Ectodermal cell (in vitro differentiated cells): ENCODE measurements at regions not wholly inside any gene's neighbourhood (a gene's known extent, or its start where the extent isn't known, plus 50 kb on each side); places are given as distances from the start of the nearest gene placed in this dataset.
A peak's percentile ranks its signal among the peaks of the same experiment; 100 is the strongest.

Source experiments
- H3K27ac ChIP-seq: 2 replicates; pipeline ENCODE4 v1.7.0; 2013; ENCODE audit warnings: mild to moderate bottlenecking, low read depth, low read length; ENCODE audit not compliant: insufficient read depth, poor library complexity, severe bottlenecking
- H3K27me3 ChIP-seq: 2 replicates; pipeline ENCODE4 v1.7.0; 2013; ENCODE audit warnings: mild to moderate bottlenecking, low read length; ENCODE audit not compliant: insufficient read depth, control insufficient read depth, poor library complexity, severe bottlenecking
- H3K36me3 ChIP-seq: one replicate; pipeline ENCODE4 v1.7.0; 2013; ENCODE audit warnings: low read length; ENCODE audit not compliant: control insufficient read depth, insufficient read depth
- H3K4me1 ChIP-seq: one replicate; pipeline ENCODE4 v1.7.0; 2013; ENCODE audit warnings: low read length; ENCODE audit not compliant: control insufficient read depth, insufficient read depth
- H3K4me3 ChIP-seq: 2 replicates; pipeline ENCODE4 v1.7.0; 2013; ENCODE audit warnings: low read depth, low read length, control low read depth; ENCODE audit not compliant: insufficient read depth
- H3K9me3 ChIP-seq: 2 replicates; pipeline ENCODE4 v1.7.0; 2013; ENCODE audit warnings: mild to moderate bottlenecking, low read length, moderate library complexity; ENCODE audit not compliant: control insufficient read depth
- WGBS, 2 experiments: methylation state at CpG; one replicate each; pipeline ENCODE4 v1.1.7; 2013; ENCODE audit warnings: missing lambda C conversion rate in 2 of 2; 5-methylcytosine and 5-hydroxymethylcytosine counted together

- WGBS, 2 experiments = 90% methylated on average over 42 of the region's 42 CpGs
- no peak overlapping the region for H3K27ac ChIP-seq
- no peaks in the 10 kb centered on the region for H3K9me3 ChIP-seq
- H3K4me1 ChIP-seq = peaks cover 23% of the 10 kb centered on the region
- H3K36me3 ChIP-seq = no peaks in the 10 kb centered on the region
- H3K4me3 ChIP-seq = no peak overlapping the region
- H3K27me3 ChIP-seq = no peaks in the 10 kb centered on the region
These were observed 366.8 kb downstream of the SHANK2 start for GRCh38 chr11:70885281-70886231.

- no peaks in the 10 kb centered on the region for H3K27me3 ChIP-seq
- WGBS, 2 experiments = 92 to 93% methylated on average over 4 of the region's 4 CpGs
- H3K27ac ChIP-seq = no peak overlapping the region
These were observed 366.1 kb downstream of the SHANK2 start for GRCh38 chr11:70886256-70886655.

DNA sequence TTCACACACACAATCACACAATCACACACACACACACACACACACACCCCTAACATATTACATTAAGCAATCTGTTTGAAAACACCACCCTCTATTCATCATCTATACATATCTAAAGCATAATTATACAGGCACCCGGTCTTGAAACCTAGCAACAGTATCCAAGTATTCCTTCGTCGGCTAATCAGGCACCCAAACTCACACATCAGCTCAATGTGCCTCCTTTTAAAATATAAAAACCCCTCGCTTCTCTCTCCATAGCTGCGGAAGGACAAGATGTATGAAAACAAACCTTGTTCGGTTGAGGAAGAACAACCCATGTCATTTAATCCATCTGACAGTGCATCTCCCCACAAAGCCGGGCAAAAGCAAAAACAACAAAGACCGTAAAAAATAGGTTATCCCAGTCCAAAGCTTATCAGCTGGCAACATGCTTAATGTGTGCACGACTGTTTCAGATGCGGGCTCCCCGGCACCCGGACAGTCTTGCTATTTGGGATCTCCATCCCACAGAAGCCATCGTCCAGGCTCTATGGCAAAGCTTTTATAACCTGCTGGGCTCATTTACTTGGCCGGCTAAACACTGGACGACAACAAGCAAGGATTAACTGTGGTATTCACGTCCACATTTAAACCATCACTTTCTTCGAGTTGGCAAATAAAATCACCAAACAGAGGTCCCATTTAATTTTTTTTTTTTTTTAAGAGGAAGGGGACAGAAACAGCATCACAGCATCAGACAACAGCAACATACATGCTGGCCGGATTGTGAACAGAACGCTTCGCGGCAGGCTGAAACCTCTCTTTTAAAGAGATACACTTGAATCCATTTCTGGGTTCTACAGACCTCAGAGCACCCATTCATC, 365.5 kb downstream of the SHANK2 start:
- Histone ChIP-seq H3K4me3 (no peak overlapping the region), H3K36me3 (no peaks in the 10 kb centered on the region), H3K4me1 (peaks cover 28% of the 10 kb centered on the region), H3K27ac (no peak overlapping the region), H3K9me3 (no peaks in the 10 kb centered on the region), H3K27me3 (no peaks in the 10 kb centered on the region)
- WGBS, 2 experiments = 82 to 84% methylated on average over 21 of the region's 21 CpGs

More at GRCh38 chr11:70886256-70886655, 366.1 kb downstream of the SHANK2 start:
- H3K9me3 ChIP-seq = no peaks in the 10 kb centered on the region
- no peaks in the 10 kb centered on the region for H3K36me3 ChIP-seq
- peaks cover 23% of the 10 kb centered on the region for H3K4me1 ChIP-seq
- no peak overlapping the region for H3K4me3 ChIP-seq

DNA sequence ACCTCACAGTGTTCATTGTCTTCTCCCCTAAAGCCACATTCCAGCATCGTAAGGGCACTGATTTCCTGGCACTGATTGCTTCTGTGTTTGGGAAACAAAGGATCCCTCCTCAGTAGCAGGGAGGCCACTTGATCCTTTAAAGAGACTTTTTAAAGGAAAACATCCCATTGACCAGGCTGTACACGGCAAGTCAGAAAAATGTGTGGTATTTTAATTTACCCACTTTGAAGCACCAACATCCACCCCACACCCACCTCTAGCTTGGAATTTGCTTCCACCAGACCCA, 364.9 kb downstream of the SHANK2 start:
- Histone ChIP-seq H3K36me3 (no peaks in the 10 kb centered on the region), H3K4me1 (peaks cover 30% of the 10 kb centered on the region), H3K9me3 (no peaks in the 10 kb centered on the region), H3K27ac (peak overlapping the region; percentile 22), H3K4me3 (no peak overlapping the region), H3K27me3 (no peaks in the 10 kb centered on the region)
- WGBS, 2 experiments = 5 to 6% methylated on average over 1 to 2 of the region's 2 CpGs

- Histone ChIP-seq H3K27ac (no peak overlapping the region), H3K36me3 (no peaks in the 10 kb centered on the region), H3K9me3 (no peaks in the 10 kb centered on the region), H3K4me3 (no peak overlapping the region), H3K27me3 (no peaks in the 10 kb centered on the region), H3K4me1 (peaks cover 34% of the 10 kb centered on the region)
- WGBS, 2 experiments = 94 to 97% methylated on average over 6 of the region's 6 CpGs
These were observed 364.3 kb downstream of the SHANK2 start for GRCh38 chr11:70888061-70888460.

- Histone ChIP-seq H3K27me3 (no peaks in the 10 kb centered on the region), H3K4me1 (peaks cover 37% of the 10 kb centered on the region), H3K4me3 (no peak overlapping the region), H3K36me3 (no peaks in the 10 kb centered on the region), H3K9me3 (no peaks in the 10 kb centered on the region), H3K27ac (no peak overlapping the region)
- 88% methylated on average over 13 of the region's 13 CpGs for WGBS, 2 experiments
These were observed 363.0 kb downstream of the SHANK2 start for GRCh38 chr11:70889411-70889810.

- 83 to 84% methylated on average over 9 of the region's 9 CpGs for WGBS, 2 experiments
- no peaks in the 10 kb centered on the region for H3K27me3 ChIP-seq
- no peak overlapping the region for H3K27ac ChIP-seq
- peaks cover 23% of the 10 kb centered on the region for H3K4me1 ChIP-seq
- H3K4me3 ChIP-seq = no peak overlapping the region
- no peaks in the 10 kb centered on the region for H3K9me3 ChIP-seq
- no peaks in the 10 kb centered on the region for H3K36me3 ChIP-seq
These were observed 360.5 kb downstream of the SHANK2 start for GRCh38 chr11:70891844-70892380.

DNA sequence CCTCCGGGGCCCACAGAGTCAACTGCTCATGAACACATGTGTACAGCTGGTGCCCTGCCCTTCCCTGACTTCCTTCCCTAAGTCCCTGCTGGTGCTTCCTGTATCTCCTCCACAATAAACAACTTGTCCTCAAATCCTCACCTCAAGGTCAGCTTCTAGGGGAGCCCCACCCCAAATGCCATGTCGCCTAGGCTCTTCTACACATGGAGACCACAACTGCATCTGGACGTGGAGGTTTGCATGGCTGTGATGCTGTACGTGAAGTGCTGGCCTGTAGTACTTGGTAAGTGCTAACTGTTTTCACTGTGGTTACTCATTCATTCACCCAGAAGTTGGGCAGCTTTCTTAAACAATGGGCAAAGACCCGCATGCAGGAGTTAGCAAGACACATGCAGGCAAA, 359.5 kb downstream of the SHANK2 start:
- 94 to 95% methylated on average over 5 of the region's 5 CpGs for WGBS, 2 experiments
- H3K4me3 ChIP-seq = no peak overlapping the region
- H3K9me3 ChIP-seq = no peaks in the 10 kb centered on the region
- H3K4me1 ChIP-seq = peaks cover 15% of the 10 kb centered on the region
- H3K27me3 ChIP-seq = no peaks in the 10 kb centered on the region
- H3K36me3 ChIP-seq = no peaks in the 10 kb centered on the region
- H3K27ac ChIP-seq = no peak overlapping the region

- Histone ChIP-seq H3K9me3 (no peaks in the 10 kb centered on the region), H3K4me3 (no peak overlapping the region), H3K36me3 (no peaks in the 10 kb centered on the region), H3K4me1 (peaks cover 14% of the 10 kb centered on the region), H3K27me3 (no peaks in the 10 kb centered on the region), H3K27ac (no peak overlapping the region)
- 90% methylated on average over 20 of the region's 20 CpGs for WGBS, 2 experiments
These were observed 357.6 kb downstream of the SHANK2 start for GRCh38 chr11:70894566-70895365.
